GM12865 (cell line): ENCODE measurements at regions not wholly inside any gene's neighbourhood (a gene's known extent, or its start where the extent isn't known, plus 50 kb on each side); places are given as distances from the start of the nearest gene placed in this dataset.

ENCODE experiments used
- DNase-seq: peaks from one replicate; pipeline ENCODE4 v3.0.0; 2010; ENCODE audit warnings: low read depth
- H3K4me3 ChIP-seq: 2 replicates; pipeline ENCODE4 v1.5.1; 2011; ENCODE audit warnings: mild to moderate bottlenecking, low read depth, low read length, control low read depth
- TF ChIP-seq, protein P1 (sequence below): IDR thresholded peaks from 2 replicates; pipeline ENCODE4 v1.5.1; 2011; ENCODE audit warnings: low read length, control low read depth, low read depth, inconsistent platforms; ENCODE audit not compliant: insufficient read depth; ENCODE audit errors: missing control alignments

DNA sequence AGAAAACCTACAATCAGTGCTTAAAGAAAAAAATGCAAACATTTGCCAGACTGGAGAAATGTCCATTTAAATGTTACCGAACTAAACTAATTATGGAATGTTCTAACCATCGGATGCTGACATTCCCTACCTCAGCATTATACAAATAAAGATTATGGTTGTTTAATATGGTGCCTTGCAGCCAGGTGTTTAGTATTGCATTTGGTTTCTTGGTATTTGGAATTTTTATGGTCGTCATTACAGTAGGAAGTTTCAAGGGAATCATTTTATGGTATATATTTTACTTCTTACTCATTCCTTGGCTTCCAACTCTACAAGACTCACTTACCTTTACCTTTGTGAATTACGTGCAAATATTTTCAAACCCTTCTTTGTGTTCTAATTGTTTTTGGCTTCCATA, 103.1 kb upstream of the PNPLA4 start:
- TF ChIP-seq, protein P1, sequence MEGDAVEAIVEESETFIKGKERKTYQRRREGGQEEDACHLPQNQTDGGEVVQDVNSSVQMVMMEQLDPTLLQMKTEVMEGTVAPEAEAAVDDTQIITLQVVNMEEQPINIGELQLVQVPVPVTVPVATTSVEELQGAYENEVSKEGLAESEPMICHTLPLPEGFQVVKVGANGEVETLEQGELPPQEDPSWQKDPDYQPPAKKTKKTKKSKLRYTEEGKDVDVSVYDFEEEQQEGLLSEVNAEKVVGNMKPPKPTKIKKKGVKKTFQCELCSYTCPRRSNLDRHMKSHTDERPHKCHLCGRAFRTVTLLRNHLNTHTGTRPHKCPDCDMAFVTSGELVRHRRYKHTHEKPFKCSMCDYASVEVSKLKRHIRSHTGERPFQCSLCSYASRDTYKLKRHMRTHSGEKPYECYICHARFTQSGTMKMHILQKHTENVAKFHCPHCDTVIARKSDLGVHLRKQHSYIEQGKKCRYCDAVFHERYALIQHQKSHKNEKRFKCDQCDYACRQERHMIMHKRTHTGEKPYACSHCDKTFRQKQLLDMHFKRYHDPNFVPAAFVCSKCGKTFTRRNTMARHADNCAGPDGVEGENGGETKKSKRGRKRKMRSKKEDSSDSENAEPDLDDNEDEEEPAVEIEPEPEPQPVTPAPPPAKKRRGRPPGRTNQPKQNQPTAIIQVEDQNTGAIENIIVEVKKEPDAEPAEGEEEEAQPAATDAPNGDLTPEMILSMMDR, result no peak
- no peak for DNase-seq
- no peak overlapping the region for H3K4me3 ChIP-seq

DNA sequence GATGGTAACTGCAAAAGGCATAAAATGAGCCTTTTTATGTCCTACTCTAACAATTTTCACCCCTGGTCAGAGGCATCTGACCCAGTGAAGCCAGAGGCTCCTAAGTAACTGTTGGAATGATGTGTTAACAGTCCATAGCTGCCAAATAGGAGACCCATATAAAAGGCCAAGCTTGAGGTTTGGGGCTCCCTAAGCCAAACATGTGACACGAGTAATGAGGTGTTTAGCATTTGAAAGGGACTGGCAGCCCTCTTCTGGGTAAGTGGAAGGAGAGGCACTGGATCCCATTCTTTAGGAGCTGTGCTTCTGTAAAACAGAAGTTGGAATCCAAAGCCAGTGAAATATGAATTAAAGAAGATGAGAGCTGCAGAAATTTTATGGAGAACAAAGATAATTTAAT, 100.6 kb upstream of the PNPLA4 start:
- H3K4me3 ChIP-seq, result no peak overlapping the region
- TF ChIP-seq, protein P1, result no peak

DNA sequence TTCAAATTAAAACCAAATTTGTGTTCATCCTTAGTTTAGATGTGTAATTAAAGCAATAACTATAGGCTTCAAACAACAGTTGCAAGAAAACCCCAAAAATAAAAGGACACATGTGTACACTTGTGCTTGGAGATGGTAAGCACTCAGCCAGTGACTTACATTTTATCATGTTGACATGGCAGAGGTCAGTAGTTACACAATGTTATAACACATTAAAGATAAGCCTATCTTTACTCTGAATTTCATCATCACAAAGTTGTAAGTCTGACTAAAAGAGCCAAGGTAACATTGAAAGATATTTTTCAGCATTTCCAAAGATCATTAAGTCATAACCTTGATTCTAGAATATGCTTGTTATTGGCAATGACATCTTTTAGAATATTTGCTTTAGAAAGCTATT, 98.5 kb upstream of the PNPLA4 start:
- DNase-seq, result no peak
- H3K4me3 ChIP-seq, result no peak overlapping the region

More for the DNA sequence above, 100.6 kb upstream of the PNPLA4 start:
- no peak for DNase-seq

DNA sequence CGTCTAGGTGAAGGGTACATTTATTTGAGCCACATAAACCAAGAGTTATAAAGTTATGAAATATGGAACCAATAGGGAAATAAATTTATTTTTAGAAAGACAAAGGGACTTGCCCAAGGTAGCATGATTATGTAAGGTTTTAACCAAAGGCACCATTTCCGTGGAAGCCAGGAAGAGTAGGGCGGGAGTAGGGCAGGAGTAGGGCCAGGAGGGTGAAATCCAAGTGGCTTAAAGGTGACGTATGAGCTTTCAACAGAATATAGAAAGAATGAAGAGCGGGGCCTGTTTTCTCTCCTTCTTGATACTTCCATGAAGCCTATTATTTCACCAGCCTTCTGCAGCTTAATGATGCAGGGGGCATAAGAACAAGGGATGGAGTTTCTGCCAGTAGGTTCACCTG, 91.7 kb upstream of the PNPLA4 start:
- DNase-seq, result no peak
- TF ChIP-seq, protein P1, result no peak
- H3K4me3 ChIP-seq, result no peak overlapping the region

More for the DNA sequence above, 98.5 kb upstream of the PNPLA4 start:
- TF ChIP-seq, protein P1, result no peak

DNA sequence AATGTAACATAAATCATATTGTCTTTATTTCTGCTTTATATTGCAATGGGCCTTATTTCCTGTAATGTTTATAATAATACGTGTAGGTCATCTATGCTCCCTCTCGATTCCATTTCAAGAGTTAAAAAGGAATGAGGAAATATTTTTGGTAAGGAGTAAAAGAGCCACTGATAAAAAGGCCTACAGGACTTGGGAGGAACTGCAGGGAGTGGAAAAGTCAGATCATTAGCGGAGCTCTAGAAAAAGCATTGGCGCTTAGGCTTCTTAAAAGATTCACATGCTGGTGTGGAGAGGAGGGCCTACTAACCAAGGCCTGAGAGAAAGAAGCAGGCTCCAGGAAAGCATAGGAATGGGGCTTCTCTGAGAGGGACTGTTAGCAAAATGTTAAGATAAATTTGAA, 82.9 kb upstream of the PNPLA4 start:
- H3K4me3 ChIP-seq, result no peak overlapping the region
- TF ChIP-seq, protein P1, result no peak
- DNase-seq, result no peak

DNA sequence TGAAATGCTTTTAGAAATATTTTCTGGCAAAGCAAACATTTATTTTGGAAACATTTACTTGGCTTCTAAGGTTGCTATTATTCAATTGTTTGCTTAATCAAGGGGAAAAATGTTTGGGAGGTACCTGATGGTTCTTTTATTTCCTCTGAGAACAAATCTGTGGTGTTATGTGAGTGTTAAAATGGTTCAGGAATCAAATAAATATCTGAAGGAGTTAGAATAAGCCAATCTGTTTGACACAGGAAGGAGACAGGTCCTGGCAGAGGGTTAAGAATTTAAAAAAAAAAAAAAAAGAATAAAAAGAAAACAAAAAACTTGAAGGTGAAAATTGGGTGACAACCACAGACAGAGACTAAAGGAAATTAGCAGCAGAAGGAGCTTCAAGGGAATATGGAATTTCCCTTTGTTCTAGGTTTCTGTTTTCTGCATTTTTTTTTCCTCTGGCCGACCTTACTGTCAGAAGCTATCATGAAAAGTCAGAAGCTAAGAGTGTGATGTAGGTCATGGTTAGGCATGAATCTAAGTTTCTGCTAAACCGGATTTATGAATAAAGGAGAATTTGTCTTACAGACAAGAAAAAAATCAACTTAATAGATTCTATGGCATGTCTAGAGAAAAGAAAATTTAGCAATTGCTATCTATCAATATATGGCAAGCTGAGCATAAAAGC, 78.6 kb upstream of the PNPLA4 start:
- TF ChIP-seq, protein P1, result no peak
- DNase-seq, result no peak
- H3K4me3 ChIP-seq, result no peak overlapping the region
